ENCODE measurements at regions not wholly inside any gene's neighbourhood (a gene's known extent, or its start where the extent isn't known, plus 50 kb on each side); places are given as distances from the start of the nearest gene placed in this dataset.

- no peaks in the 10 kb centered on the region for H3K36me3 Mint-ChIP-seq
- POLR2A ChIA-PET, result no interaction called here
- no peak overlapping the region for H3K27ac Mint-ChIP-seq
- CTCF ChIA-PET, result no interaction called here
- no peaks in the 10 kb centered on the region for H3K4me1 Mint-ChIP-seq
- H3K9me3 Mint-ChIP-seq, result peaks cover 6% of the 10 kb centered on the region; the same call in 1 of the 2 replicates
- ATAC-seq (no peak), DNase-seq (ENCODE audit: low spot score) (no peak)
- no peak overlapping the region for H3K4me3 Mint-ChIP-seq
- TF ChIP-seq ZNF263 (CRISPR knock-in tag; IDR thresholded peaks at IDR 0.05; ENCODE audit: low read depth) (no peak), NFE2L1 (CRISPR knock-in tag; IDR thresholded peaks at IDR 0.05) (no peak), ATF6 (CRISPR knock-in tag; IDR thresholded peaks at IDR 0.05) (no peak), PRDM15 (CRISPR knock-in tag; IDR thresholded peaks at IDR 0.05) (no peak), ZNF219 (CRISPR knock-in tag; IDR thresholded peaks at IDR 0.05; ENCODE audit: borderline replicate concordance) (no peak)
- H3K27me3 Mint-ChIP-seq (ENCODE audit: low read depth), result no peaks in the 10 kb centered on the region
Measured at GRCh38 chr5:13464532-13465193, 479.8 kb downstream of the DNAH5 start.

GRCh38 chr5:13460587-13460986 is 483.9 kb downstream of the DNAH5 start:
- CTCF ChIA-PET, result no interaction called here
- H3K9me3 Mint-ChIP-seq, result peaks cover 9% of the 10 kb centered on the region
- ATAC-seq, result no peak
- no peak overlapping the region for H3K4me3 Mint-ChIP-seq
- POLR2A ChIA-PET, result no interaction called here
- H3K36me3 Mint-ChIP-seq, result no peaks in the 10 kb centered on the region
- TF ChIP-seq GRHL2 (CRISPR knock-in tag; IDR thresholded peaks at IDR 0.05; ENCODE audit: insufficient replicate concordance, severe bottlenecking) (no peak), SMAD3 (CRISPR knock-in tag; IDR thresholded peaks at IDR 0.05; ENCODE audit: borderline replicate concordance) (no peak), ARID4B (CRISPR knock-in tag; IDR thresholded peaks at IDR 0.05; ENCODE audit: borderline replicate concordance) (no peak), CBFB (CRISPR knock-in tag; IDR thresholded peaks at IDR 0.05; ENCODE audit: low read depth) (no peak), USF1 (CRISPR knock-in tag; IDR thresholded peaks at IDR 0.05) (no peak), ELF4 (CRISPR knock-in tag; IDR thresholded peaks at IDR 0.05; ENCODE audit: low read depth) (no peak), FOXP4 (CRISPR knock-in tag; IDR thresholded peaks at IDR 0.05) (no peak), MXD4 (CRISPR knock-in tag; IDR thresholded peaks at IDR 0.05; ENCODE audit: borderline replicate concordance) (no peak), CTCF (IDR thresholded peaks at IDR 0.05) (no peak), NFE2L1 (CRISPR knock-in tag; IDR thresholded peaks at IDR 0.05) (no peak), ZNF281 (CRISPR knock-in tag; IDR thresholded peaks at IDR 0.05) (no peak)
- H3K4me1 Mint-ChIP-seq, result no peaks in the 10 kb centered on the region
- H3K27me3 Mint-ChIP-seq (ENCODE audit: low read depth), result no peaks in the 10 kb centered on the region
- DNase-seq (ENCODE audit: low spot score), result no peak
- no peak overlapping the region for H3K27ac Mint-ChIP-seq

Measured in WTC11 (cell line).